Upper lobe of left lung (tissue), 4 donors: ENCODE measurements at regions not wholly inside any gene's neighbourhood (a gene's known extent, or its start where the extent isn't known, plus 50 kb on each side); places are given as distances from the start of the nearest gene placed in this dataset.

Experiments used
- CTCF ChIP-seq, 6 experiments: fragments of 450-650 bp in 4 of 6; fragments of 200-600 bp in 2 of 6; sonication (generic) in 2 of 6; IDR thresholded peaks; one replicate each; pipeline ENCODE4 v1.5.1; 2016 to 2019; ENCODE audit warnings: antibody characterized with exemption in 6 of 6
- POLR2A ChIP-seq, 4 donors: fragments of 450-650 bp; IDR thresholded peaks; one replicate each; pipeline ENCODE4 v1.5.1; 2016 to 2017; ENCODE audit warnings: antibody characterized with exemption in 4 of 4, mild to moderate bottlenecking in 2 of 4

- TF ChIP-seq POLR2A (IDR thresholded peaks at IDR 0.05) (no peak), CTCF (IDR thresholded peaks at IDR 0.05) (no peak)
Measured at GRCh38 chr2:17069564-17069963, 403.9 kb upstream of the CYRIA start.
